ENCODE measurements at regions not wholly inside any gene's neighbourhood (a gene's known extent, or its start where the extent isn't known, plus 50 kb on each side); places are given as distances from the start of the nearest gene placed in this dataset.

GRCh38 chr2:14951569-14952285 lies 319.2 kb downstream of the LRATD1 start:
- no peak for ATAC-seq
- 73 to 83% methylated on average over 5 of the region's 5 CpGs for WGBS, 2 donors

GRCh38 chr2:14952400-14952963 lies 320.0 kb downstream of the LRATD1 start:
- TF ChIP-seq CTCF (IDR thresholded peaks at IDR 0.05), result no peak
- Histone ChIP-seq H3K27me3 (no peaks in the 10 kb centered on the region), H3K36me3 (no peaks in the 10 kb centered on the region), H3K27ac (no peak overlapping the region), H3K9me3 (no peaks in the 10 kb centered on the region), H3K4me1 (no peaks in the 10 kb centered on the region), H3K4me3 (no peak overlapping the region)
- intact Hi-C loops (cut with DNase I), result loop anchor here in 1 of 10 donors (5.0 kb wide), 1 partner anchor 50 kb away; no protein-coding TSS in a partner anchor
- DNase-seq (no peak), ATAC-seq (no peak)
- 65 to 73% methylated on average over 6 of the region's 6 CpGs for WGBS, 2 donors

More at GRCh38 chr2:14951569-14952285, 319.2 kb downstream of the LRATD1 start:
- Histone ChIP-seq H3K4me1 (no peaks in the 10 kb centered on the region), H3K36me3 (no peaks in the 10 kb centered on the region), H3K4me3 (no peak overlapping the region), H3K9me3 (no peaks in the 10 kb centered on the region), H3K27me3 (no peaks in the 10 kb centered on the region), H3K27ac (no peak overlapping the region)
- no peak for DNase-seq
- no peak for TF ChIP-seq CTCF (IDR thresholded peaks at IDR 0.05)
- intact Hi-C loops (cut with DNase I), result loop anchor here in 1 of 10 donors (5.0 kb wide), 1 partner anchor 49 kb away; no protein-coding TSS in a partner anchor

- H3K27ac ChIP-seq, result no peak overlapping the region
- 79 to 80% methylated on average over 2 of the region's 2 CpGs for WGBS, 2 donors
- no peaks in the 10 kb centered on the region for H3K4me1 ChIP-seq
- no peak overlapping the region for H3K4me3 ChIP-seq
- intact Hi-C loops (cut with DNase I), result no loop called here
- H3K27me3 ChIP-seq, result no peaks in the 10 kb centered on the region
- DNase-seq (no peak), ATAC-seq (no peak)
- no peaks in the 10 kb centered on the region for H3K36me3 ChIP-seq
- no peak for TF ChIP-seq CTCF (IDR thresholded peaks at IDR 0.05)
- no peaks in the 10 kb centered on the region for H3K9me3 ChIP-seq
Observed at GRCh38 chr2:14960686-14961324, 328.3 kb downstream of the LRATD1 start.

GRCh38 chr2:14967729-14968128 lies 335.2 kb downstream of the LRATD1 start:
- H3K27ac ChIP-seq, result no peak overlapping the region
- H3K9me3 ChIP-seq, result no peaks in the 10 kb centered on the region
- H3K36me3 ChIP-seq, result no peaks in the 10 kb centered on the region
- H3K4me1 ChIP-seq, result no peaks in the 10 kb centered on the region
- intact Hi-C loops (cut with DNase I), result no loop called here
- H3K4me3 ChIP-seq, result no peak overlapping the region
- 36 to 40% methylated on average over 2 of the region's 2 CpGs for WGBS, 2 donors
- no peak for TF ChIP-seq CTCF (IDR thresholded peaks at IDR 0.05)
- no peak for DNase-seq
- no peak for ATAC-seq
- no peaks in the 10 kb centered on the region for H3K27me3 ChIP-seq
